ENCODE measurements at regions not wholly inside any gene's neighbourhood (a gene's known extent, or its start where the extent isn't known, plus 50 kb on each side); places are given as distances from the start of the nearest gene placed in this dataset.

DNA sequence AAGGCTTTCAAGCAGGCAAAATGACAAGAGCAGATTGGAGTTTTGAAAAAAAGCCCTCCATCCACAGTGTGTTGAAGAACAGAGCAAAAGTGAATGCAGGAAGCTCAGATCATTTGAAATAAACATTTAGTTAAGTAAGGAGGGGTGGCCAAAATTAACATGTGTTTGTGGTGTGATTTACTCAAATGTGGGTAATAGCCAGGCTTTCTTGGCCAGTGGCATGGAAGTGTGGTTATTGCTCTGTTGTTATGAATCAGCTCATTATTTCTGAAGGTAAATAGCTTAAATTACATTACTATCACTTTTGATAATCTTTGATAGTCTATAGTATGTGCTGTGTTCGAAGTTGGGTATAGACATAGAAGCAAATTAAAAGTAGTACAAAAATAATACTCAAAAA lies 485.9 kb downstream of the LMO4 start:
- TF ChIP-seq, protein P1, sequence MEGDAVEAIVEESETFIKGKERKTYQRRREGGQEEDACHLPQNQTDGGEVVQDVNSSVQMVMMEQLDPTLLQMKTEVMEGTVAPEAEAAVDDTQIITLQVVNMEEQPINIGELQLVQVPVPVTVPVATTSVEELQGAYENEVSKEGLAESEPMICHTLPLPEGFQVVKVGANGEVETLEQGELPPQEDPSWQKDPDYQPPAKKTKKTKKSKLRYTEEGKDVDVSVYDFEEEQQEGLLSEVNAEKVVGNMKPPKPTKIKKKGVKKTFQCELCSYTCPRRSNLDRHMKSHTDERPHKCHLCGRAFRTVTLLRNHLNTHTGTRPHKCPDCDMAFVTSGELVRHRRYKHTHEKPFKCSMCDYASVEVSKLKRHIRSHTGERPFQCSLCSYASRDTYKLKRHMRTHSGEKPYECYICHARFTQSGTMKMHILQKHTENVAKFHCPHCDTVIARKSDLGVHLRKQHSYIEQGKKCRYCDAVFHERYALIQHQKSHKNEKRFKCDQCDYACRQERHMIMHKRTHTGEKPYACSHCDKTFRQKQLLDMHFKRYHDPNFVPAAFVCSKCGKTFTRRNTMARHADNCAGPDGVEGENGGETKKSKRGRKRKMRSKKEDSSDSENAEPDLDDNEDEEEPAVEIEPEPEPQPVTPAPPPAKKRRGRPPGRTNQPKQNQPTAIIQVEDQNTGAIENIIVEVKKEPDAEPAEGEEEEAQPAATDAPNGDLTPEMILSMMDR (IDR thresholded peaks at IDR 0.05 in 2 of 3, conservative IDR thresholded peaks at IDR 0.05 in 1 of 3; ENCODE audit: control insufficient read depth in 2 of 3, extremely low read depth in 1 of 3, insufficient read depth in 1 of 3, low read depth in 3 of 3, low read length in 3 of 3): no peak
- TF ChIP-seq, protein P2, sequence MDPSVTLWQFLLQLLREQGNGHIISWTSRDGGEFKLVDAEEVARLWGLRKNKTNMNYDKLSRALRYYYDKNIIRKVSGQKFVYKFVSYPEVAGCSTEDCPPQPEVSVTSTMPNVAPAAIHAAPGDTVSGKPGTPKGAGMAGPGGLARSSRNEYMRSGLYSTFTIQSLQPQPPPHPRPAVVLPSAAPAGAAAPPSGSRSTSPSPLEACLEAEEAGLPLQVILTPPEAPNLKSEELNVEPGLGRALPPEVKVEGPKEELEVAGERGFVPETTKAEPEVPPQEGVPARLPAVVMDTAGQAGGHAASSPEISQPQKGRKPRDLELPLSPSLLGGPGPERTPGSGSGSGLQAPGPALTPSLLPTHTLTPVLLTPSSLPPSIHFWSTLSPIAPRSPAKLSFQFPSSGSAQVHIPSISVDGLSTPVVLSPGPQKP (IDR thresholded peaks at IDR 0.05; ENCODE audit: low read depth, low read length): no peak
- TF ChIP-seq, protein P3, sequence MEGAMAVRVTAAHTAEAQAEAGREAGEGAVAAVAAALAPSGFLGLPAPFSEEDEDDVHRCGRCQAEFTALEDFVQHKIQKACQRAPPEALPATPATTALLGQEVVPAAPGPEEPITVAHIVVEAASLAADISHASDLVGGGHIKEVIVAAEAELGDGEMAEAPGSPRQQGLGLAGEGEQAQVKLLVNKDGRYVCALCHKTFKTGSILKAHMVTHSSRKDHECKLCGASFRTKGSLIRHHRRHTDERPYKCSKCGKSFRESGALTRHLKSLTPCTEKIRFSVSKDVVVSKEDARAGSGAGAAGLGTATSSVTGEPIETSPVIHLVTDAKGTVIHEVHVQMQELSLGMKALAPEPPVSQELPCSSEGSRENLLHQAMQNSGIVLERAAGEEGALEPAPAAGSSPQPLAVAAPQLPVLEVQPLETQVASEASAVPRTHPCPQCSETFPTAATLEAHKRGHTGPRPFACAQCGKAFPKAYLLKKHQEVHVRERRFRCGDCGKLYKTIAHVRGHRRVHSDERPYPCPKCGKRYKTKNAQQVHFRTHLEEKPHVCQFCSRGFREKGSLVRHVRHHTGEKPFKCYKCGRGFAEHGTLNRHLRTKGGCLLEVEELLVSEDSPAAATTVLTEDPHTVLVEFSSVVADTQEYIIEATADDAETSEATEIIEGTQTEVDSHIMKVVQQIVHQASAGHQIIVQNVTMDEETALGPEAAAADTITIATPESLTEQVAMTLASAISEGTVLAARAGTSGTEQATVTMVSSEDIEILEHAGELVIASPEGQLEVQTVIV (IDR thresholded peaks at IDR 0.05; ENCODE audit: borderline replicate concordance, partially characterized antibody): no peak
- TF ChIP-seq, protein P4, sequence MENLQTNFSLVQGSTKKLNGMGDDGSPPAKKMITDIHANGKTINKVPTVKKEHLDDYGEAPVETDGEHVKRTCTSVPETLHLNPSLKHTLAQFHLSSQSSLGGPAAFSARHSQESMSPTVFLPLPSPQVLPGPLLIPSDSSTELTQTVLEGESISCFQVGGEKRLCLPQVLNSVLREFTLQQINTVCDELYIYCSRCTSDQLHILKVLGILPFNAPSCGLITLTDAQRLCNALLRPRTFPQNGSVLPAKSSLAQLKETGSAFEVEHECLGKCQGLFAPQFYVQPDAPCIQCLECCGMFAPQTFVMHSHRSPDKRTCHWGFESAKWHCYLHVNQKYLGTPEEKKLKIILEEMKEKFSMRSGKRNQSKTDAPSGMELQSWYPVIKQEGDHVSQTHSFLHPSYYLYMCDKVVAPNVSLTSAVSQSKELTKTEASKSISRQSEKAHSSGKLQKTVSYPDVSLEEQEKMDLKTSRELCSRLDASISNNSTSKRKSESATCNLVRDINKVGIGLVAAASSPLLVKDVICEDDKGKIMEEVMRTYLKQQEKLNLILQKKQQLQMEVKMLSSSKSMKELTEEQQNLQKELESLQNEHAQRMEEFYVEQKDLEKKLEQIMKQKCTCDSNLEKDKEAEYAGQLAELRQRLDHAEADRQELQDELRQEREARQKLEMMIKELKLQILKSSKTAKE (IDR thresholded peaks at IDR 0.05; ENCODE audit: low read depth, poor library complexity, severe bottlenecking): no peak
- TF ChIP-seq EP300 (IDR thresholded peaks at IDR 0.05; ENCODE audit: borderline replicate concordance in 1 of 2, control insufficient read depth in 1 of 2, low read depth in 2 of 2, low read length in 2 of 2) (no peak), FOXK2 (IDR thresholded peaks at IDR 0.05) (no peak), JUND (IDR thresholded peaks at IDR 0.05; ENCODE audit: low read depth, low read length) (no peak)
- TF ChIP-seq, protein P5, sequence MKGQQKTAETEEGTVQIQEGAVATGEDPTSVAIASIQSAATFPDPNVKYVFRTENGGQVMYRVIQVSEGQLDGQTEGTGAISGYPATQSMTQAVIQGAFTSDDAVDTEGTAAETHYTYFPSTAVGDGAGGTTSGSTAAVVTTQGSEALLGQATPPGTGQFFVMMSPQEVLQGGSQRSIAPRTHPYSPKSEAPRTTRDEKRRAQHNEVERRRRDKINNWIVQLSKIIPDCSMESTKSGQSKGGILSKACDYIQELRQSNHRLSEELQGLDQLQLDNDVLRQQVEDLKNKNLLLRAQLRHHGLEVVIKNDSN (IDR thresholded peaks at IDR 0.05; ENCODE audit: borderline replicate concordance, extremely low read length, insufficient read depth, low read depth, low read length): no peak

Measured in GM12878 (cell line).